C1 segment of cervical spinal cord (tissue), 14 donors: ENCODE measurements at regions not wholly inside any gene's neighbourhood (a gene's known extent, or its start where the extent isn't known, plus 50 kb on each side); places are given as distances from the start of the nearest gene placed in this dataset.
"Not testable (repeated sequence)": the region's sequence is repeated elsewhere in the genome, so short reads cannot be mapped to it uniquely, and the experiment has no call there.

Experiments used
- DNase-seq, 14 donors: peaks; one replicate each; lab custom pipeline; 2025; lab: John Stamatoyannopoulos, UW

GRCh38 chr16:47917118-47917517 is 238.7 kb downstream of the ABCC12 start:
- DNase-seq: no peak

GRCh38 chr16:47916266-47916665 is 239.5 kb downstream of the ABCC12 start:
- DNase-seq: no peak

GRCh38 chr16:47907109-47907508 is 248.7 kb downstream of the ABCC12 start:
- no peak for DNase-seq

GRCh38 chr16:47905771-47906170 is 250.0 kb downstream of the ABCC12 start:
- DNase-seq: no peak

GRCh38 chr16:47904691-47905090 is 251.1 kb downstream of the ABCC12 start:
- DNase-seq: no peak

- no peak for DNase-seq
These were observed 252.3 kb downstream of the ABCC12 start for GRCh38 chr16:47903470-47903869.

- DNase-seq: not testable (repeated sequence)
These were observed 258.7 kb downstream of the ABCC12 start for GRCh38 chr16:47897105-47897504.

- no peak for DNase-seq
These were observed 260.6 kb downstream of the ABCC12 start for GRCh38 chr16:47895146-47895545.

GRCh38 chr16:47892999-47893398 is 262.8 kb downstream of the ABCC12 start:
- DNase-seq: no peak

- DNase-seq: no peak
These were observed 267.1 kb downstream of the ABCC12 start for GRCh38 chr16:47888734-47889133.

- DNase-seq: no peak
These were observed 267.7 kb downstream of the ABCC12 start for GRCh38 chr16:47888142-47888541.

GRCh38 chr16:47887496-47887895 is 268.3 kb downstream of the ABCC12 start:
- DNase-seq: no peak

GRCh38 chr16:47886631-47887415 is 269.0 kb downstream of the ABCC12 start:
- peak in 1 of 14 donors; percentile 1 for DNase-seq

- no peak for DNase-seq
These were observed 269.7 kb downstream of the ABCC12 start for GRCh38 chr16:47886139-47886538.

- no peak for DNase-seq
These were observed 270.3 kb downstream of the ABCC12 start for GRCh38 chr16:47885489-47885888.

GRCh38 chr16:47884116-47884725 is 271.6 kb downstream of the ABCC12 start:
- no peak for DNase-seq

GRCh38 chr16:47881574-47881973 is 274.2 kb downstream of the ABCC12 start:
- no peak for DNase-seq

- DNase-seq: no peak
These were observed 275.1 kb downstream of the ABCC12 start for GRCh38 chr16:47880653-47881052.

GRCh38 chr16:47877166-47877565 is 278.6 kb downstream of the ABCC12 start:
- DNase-seq: no peak

- DNase-seq: no peak
These were observed 279.3 kb downstream of the ABCC12 start for GRCh38 chr16:47876511-47876910.

- no peak for DNase-seq
These were observed 282.4 kb downstream of the ABCC12 start for GRCh38 chr16:47873434-47873833.

GRCh38 chr16:47872225-47872624 is 283.6 kb downstream of the ABCC12 start:
- DNase-seq: no peak

GRCh38 chr16:47866423-47866822 is 289.4 kb downstream of the ABCC12 start:
- DNase-seq: no peak
